T-helper 2 cell treated with Interferon-gamma antibody and Interleukin-4, amounts not matched to agents 100 ng/mL and 5 ng/mL, for 36 hours (primary cell): ENCODE measurements at regions not wholly inside any gene's neighbourhood (a gene's known extent, or its start where the extent isn't known, plus 50 kb on each side); places are given as distances from the start of the nearest gene placed in this dataset.

Experiments
- intact Hi-C: fragments of 100-400 bp; cut with micrococcal nuclease; formaldehyde crosslinking; loops from one replicate; pipeline ENCODE4 v1.15.1; 2023

- intact Hi-C loops = no loop called here
These were observed 273.9 kb downstream of the NPR3 start for GRCh38 chr5:32984851-32985610.

GRCh38 chr5:32989815-32990214 lies 278.7 kb downstream of the NPR3 start:
- intact Hi-C loops = no loop called here

GRCh38 chr5:32990593-32991420 lies 279.7 kb downstream of the NPR3 start:
- intact Hi-C loops = no loop called here

- intact Hi-C loops = no loop called here
These were observed 280.3 kb downstream of the NPR3 start for GRCh38 chr5:32991421-32991815.

GRCh38 chr5:32996336-32996735 lies 285.2 kb downstream of the NPR3 start:
- intact Hi-C loops = no loop called here

- intact Hi-C loops = no loop called here
These were observed 297.8 kb downstream of the NPR3 start for GRCh38 chr5:33008751-33009418.

- intact Hi-C loops = no loop called here
These were observed 299.7 kb downstream of the NPR3 start for GRCh38 chr5:33010846-33011245.

- intact Hi-C loops = no loop called here
These were observed 300.7 kb downstream of the NPR3 start for GRCh38 chr5:33011801-33012200.

GRCh38 chr5:33023649-33024048 lies 312.5 kb downstream of the NPR3 start:
- intact Hi-C loops = no loop called here

GRCh38 chr5:33032271-33033070 lies 321.4 kb downstream of the NPR3 start:
- intact Hi-C loops = no loop called here

GRCh38 chr5:33033516-33033915 lies 322.4 kb downstream of the NPR3 start:
- intact Hi-C loops = no loop called here

- intact Hi-C loops = no loop called here
These were observed 323.7 kb downstream of the NPR3 start for GRCh38 chr5:33034777-33035176.

GRCh38 chr5:33035851-33036527 lies 324.9 kb downstream of the NPR3 start:
- intact Hi-C loops = no loop called here

GRCh38 chr5:33037076-33037475 lies 326.0 kb downstream of the NPR3 start:
- intact Hi-C loops = no loop called here

- intact Hi-C loops = no loop called here
These were observed 330.5 kb downstream of the NPR3 start for GRCh38 chr5:33041586-33041985.

GRCh38 chr5:33043343-33043997 lies 332.3 kb downstream of the NPR3 start:
- intact Hi-C loops = no loop called here

- intact Hi-C loops = no loop called here
These were observed 335.0 kb downstream of the NPR3 start for GRCh38 chr5:33046091-33046490.

GRCh38 chr5:33048315-33048714 lies 337.2 kb downstream of the NPR3 start:
- intact Hi-C loops = no loop called here

- intact Hi-C loops = no loop called here
These were observed 338.2 kb downstream of the NPR3 start for GRCh38 chr5:33049298-33049697.

- intact Hi-C loops = no loop called here
These were observed 338.7 kb downstream of the NPR3 start for GRCh38 chr5:33049842-33050241.
